OCI-LY3 (cell line): ENCODE measurements at regions not wholly inside any gene's neighbourhood (a gene's known extent, or its start where the extent isn't known, plus 50 kb on each side); places are given as distances from the start of the nearest gene placed in this dataset.

ENCODE experiments used
- H2AFZ ChIP-seq: fragments of 200-600, 300-600 bp; shearing (Covaris generic); 2 replicates; pipeline ENCODE4 v1.6.0; 2014; ENCODE audit warnings: antibody characterized with exemption, low read depth, low read length
- H3K27ac ChIP-seq: fragments of 200-600, 300-600 bp; sonication (generic); 2 replicates; pipeline ENCODE4 v1.5.1; 2014; ENCODE audit warnings: mild to moderate bottlenecking, low read length, moderate library complexity, mixed read lengths
- H3K27me3 ChIP-seq: fragments of 200-600, 300-600 bp; sonication (generic); 2 replicates; pipeline ENCODE4 v1.6.1; 2014; ENCODE audit warnings: low read depth, low read length, mixed read lengths
- H3K36me3 ChIP-seq: fragments of 200-600, 300-600 bp; sonication (generic); replicated peaks from 2 replicates; pipeline ENCODE3; 2014; ENCODE audit warnings: low read depth, low read length, mixed read lengths
- H3K4me1 ChIP-seq: fragments of 300-600, 200-600 bp; sonication (generic); 2 replicates; pipeline ENCODE4 v1.6.1; 2014; ENCODE audit warnings: low read length, mixed read lengths
- H3K4me2 ChIP-seq: fragments of 200-600, 300-600 bp; sonication (generic); 2 replicates; pipeline ENCODE4 v1.6.1; 2014; ENCODE audit warnings: low read length, mixed read lengths
- H3K4me3 ChIP-seq: fragments of 300-600, 200-600 bp; sonication (generic); 2 replicates; pipeline ENCODE4 v1.5.1; 2014; ENCODE audit warnings: antibody characterized with exemption, mild to moderate bottlenecking, low read length, moderate library complexity
- H3K79me2 ChIP-seq: fragments of 300-600, 200-600 bp; shearing (Covaris generic); 2 replicates; pipeline ENCODE4 v1.6.1; 2014; ENCODE audit warnings: mild to moderate bottlenecking, low read length, mixed read lengths
- H3K9ac ChIP-seq: fragments of 300-600, 200-600 bp; shearing (Covaris generic); 2 replicates; pipeline ENCODE4 v1.6.0; 2014; ENCODE audit warnings: mild to moderate bottlenecking, low read length, moderate library complexity
- H3K9me3 ChIP-seq: fragments of 200-600, 300-600 bp; shearing (Covaris generic); 2 replicates; pipeline ENCODE4 v1.6.1; 2014; ENCODE audit warnings: low read length, mixed read lengths; ENCODE audit not compliant: insufficient read depth
- H4K20me1 ChIP-seq: fragments of 200-600, 300-600 bp; sonication (generic); 2 replicates; pipeline ENCODE4 v1.6.1; 2016; ENCODE audit warnings: low read length, mixed read lengths; ENCODE audit not compliant: insufficient read depth
- EZH2phosphoT487 ChIP-seq: fragments of 200-600 bp; shearing (Covaris generic); IDR thresholded peaks from 2 replicates; pipeline ENCODE4 v1.6.1; 2018; ENCODE audit warnings: antibody characterized with exemption, mixed run types, low read depth
- TF ChIP-seq, protein P1 (sequence below): fragments of 200-600, 300-600 bp; sonication (generic); IDR thresholded peaks from 2 replicates; pipeline ENCODE4 v1.5.1; 2014; ENCODE audit warnings: antibody characterized with exemption, low read length, low read depth

DNA sequence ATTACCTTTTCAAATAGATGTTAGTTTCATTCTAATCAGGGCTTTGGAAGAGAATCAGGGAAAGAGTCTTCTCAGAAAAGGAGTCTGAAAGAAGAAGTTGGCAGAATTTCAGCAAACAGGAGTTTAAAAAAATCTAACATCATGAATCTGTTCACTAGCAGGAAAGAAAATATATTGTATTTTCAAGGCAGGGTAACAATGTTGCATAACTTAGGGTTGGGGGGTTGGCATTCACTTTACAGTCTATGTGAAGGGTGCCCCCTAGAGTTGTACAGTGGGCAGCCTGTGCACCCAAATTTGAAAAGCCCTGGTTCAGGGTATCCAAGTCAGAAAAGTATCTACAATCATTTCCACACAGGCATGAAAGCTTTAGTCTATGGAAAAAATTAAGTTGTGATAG lies 348.4 kb upstream of the SLC30A5 start:
- Histone ChIP-seq H4K20me1 (no peaks in the 10 kb centered on the region), H3K9ac (no peak overlapping the region), H3K4me2 (no peak overlapping the region), H3K36me3 (no peaks in the 10 kb centered on the region), H3K4me3 (no peak overlapping the region), H3K4me1 (peaks cover 2% of the 10 kb centered on the region), H2AFZ (no peak overlapping the region), H3K27ac (no peak overlapping the region), H3K79me2 (no peaks in the 10 kb centered on the region), H3K27me3 (no peaks in the 10 kb centered on the region), H3K9me3 (no peaks in the 10 kb centered on the region)
- TF ChIP-seq, protein P1, sequence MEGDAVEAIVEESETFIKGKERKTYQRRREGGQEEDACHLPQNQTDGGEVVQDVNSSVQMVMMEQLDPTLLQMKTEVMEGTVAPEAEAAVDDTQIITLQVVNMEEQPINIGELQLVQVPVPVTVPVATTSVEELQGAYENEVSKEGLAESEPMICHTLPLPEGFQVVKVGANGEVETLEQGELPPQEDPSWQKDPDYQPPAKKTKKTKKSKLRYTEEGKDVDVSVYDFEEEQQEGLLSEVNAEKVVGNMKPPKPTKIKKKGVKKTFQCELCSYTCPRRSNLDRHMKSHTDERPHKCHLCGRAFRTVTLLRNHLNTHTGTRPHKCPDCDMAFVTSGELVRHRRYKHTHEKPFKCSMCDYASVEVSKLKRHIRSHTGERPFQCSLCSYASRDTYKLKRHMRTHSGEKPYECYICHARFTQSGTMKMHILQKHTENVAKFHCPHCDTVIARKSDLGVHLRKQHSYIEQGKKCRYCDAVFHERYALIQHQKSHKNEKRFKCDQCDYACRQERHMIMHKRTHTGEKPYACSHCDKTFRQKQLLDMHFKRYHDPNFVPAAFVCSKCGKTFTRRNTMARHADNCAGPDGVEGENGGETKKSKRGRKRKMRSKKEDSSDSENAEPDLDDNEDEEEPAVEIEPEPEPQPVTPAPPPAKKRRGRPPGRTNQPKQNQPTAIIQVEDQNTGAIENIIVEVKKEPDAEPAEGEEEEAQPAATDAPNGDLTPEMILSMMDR = peak; percentile 53
- TF ChIP-seq EZH2phosphoT487 = no peak

DNA sequence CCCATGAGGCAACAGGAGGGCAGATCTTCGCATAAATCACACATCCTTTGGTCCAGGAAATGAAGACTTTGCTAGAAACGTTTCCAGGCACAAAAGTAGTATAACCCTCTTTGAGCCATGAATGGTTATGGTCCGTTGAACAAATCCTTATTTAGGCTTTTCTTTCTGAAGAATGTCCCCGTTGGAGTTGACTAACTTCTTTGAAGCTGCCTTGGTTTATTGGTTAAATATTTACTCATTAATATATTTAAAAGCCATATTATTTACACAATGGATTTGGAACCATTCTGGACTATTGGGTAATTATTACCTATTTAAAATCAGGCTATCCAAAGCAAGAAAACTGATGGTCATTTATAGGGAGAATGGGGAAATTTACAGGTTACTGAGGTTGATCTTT lies 347.6 kb upstream of the SLC30A5 start:
- Histone ChIP-seq H3K9ac (no peak overlapping the region), H2AFZ (no peak overlapping the region), H4K20me1 (no peaks in the 10 kb centered on the region), H3K36me3 (no peaks in the 10 kb centered on the region), H3K4me3 (no peak overlapping the region), H3K27ac (no peak overlapping the region), H3K4me1 (no peaks in the 10 kb centered on the region), H3K9me3 (no peaks in the 10 kb centered on the region), H3K4me2 (no peak overlapping the region), H3K79me2 (no peaks in the 10 kb centered on the region), H3K27me3 (no peaks in the 10 kb centered on the region)
- TF ChIP-seq, protein P1 = no peak
- TF ChIP-seq EZH2phosphoT487 = no peak

DNA sequence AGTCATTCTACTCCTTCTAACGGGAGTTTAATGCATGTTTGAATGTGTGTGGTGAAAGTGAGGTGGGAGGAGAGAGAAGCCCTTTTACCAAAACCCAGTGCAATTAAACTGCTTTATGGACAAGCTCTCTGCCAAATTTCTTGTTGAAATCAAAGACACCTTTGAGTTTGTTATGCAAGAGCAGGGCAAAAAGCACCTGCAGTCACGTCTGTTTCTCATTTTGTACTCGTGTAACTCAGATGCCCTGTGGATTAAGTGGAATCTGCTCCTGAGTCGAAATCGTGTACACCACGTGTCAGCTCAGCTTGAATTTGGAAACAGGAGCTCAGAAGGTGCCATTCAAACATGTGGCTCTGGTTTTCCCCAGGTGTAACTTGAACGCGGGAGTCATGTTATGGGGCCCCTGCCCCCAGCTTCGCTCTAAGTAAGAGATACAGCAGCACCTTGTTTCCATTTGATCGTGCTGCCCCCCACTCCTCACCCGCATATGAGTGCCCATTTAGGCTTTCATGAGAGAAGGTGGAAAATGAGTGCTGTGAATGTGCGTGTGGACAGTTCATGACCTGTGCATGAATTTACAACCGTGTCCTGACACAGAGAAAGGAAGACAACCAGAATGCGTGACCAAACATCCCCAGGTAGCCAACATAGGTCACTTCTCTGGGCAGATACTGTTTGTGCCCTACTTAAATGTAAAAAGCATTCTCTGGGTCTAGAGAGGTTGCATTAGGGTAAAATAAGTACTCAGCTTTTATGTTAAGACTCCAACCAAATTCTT lies 347.0 kb upstream of the SLC30A5 start:
- Histone ChIP-seq H3K27me3 (no peaks in the 10 kb centered on the region), H4K20me1 (no peaks in the 10 kb centered on the region), H3K4me1 (no peaks in the 10 kb centered on the region), H3K9me3 (no peaks in the 10 kb centered on the region), H3K4me2 (no peak overlapping the region), H2AFZ (no peak overlapping the region), H3K27ac (no peak overlapping the region), H3K79me2 (no peaks in the 10 kb centered on the region), H3K9ac (no peak overlapping the region), H3K36me3 (no peaks in the 10 kb centered on the region), H3K4me3 (no peak overlapping the region)
- TF ChIP-seq, protein P1 = no peak
- TF ChIP-seq EZH2phosphoT487 = no peak

DNA sequence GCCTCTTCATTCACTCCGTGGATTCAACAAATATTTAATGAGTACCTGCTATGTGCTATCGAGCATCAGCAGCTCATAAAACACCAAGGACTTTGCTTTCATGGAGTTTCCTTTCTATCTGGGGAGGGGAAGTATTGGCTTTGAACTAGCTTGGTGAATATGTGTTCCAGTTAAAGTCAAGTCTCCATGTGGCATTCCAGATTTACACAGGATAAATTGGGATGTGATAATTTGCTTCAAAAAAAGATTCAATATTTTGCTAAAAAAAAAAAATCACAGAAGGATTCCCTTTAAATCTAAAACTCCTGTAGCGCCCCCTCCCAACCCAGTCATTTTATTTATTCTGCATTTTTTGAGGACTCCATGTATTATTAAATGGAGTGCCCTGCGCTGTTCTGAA lies 346.3 kb upstream of the SLC30A5 start:
- no peak overlapping the region for H3K9ac ChIP-seq
- H3K79me2 ChIP-seq = no peaks in the 10 kb centered on the region
- H2AFZ ChIP-seq = no peak overlapping the region
- TF ChIP-seq, protein P1 = no peak
- no peak for TF ChIP-seq EZH2phosphoT487
- no peaks in the 10 kb centered on the region for H3K4me1 ChIP-seq
- H3K4me2 ChIP-seq = no peak overlapping the region
- no peak overlapping the region for H3K4me3 ChIP-seq
- no peaks in the 10 kb centered on the region for H3K27me3 ChIP-seq
- no peaks in the 10 kb centered on the region for H3K9me3 ChIP-seq
- H4K20me1 ChIP-seq = no peaks in the 10 kb centered on the region
- no peak overlapping the region for H3K27ac ChIP-seq
- H3K36me3 ChIP-seq = no peaks in the 10 kb centered on the region
